ENCODE measurements at regions not wholly inside any gene's neighbourhood (a gene's known extent, or its start where the extent isn't known, plus 50 kb on each side); places are given as distances from the start of the nearest gene placed in this dataset.

- TF ChIP-seq CTCF (IDR thresholded peaks at IDR 0.05; ENCODE audit: borderline replicate concordance, control extremely low read depth, extremely low read depth, insufficient read depth, missing control alignments): no peak
- in situ Hi-C loops (cut with MboI; ENCODE audit: low sequenced_read_pairs, unreplicated experiment): no loop called here
- DNase-seq (ENCODE audit: low spot score): no peak
Observed at GRCh38 chr13:33577007-33577406, 240.9 kb upstream of the RFC3 start.

GRCh38 chr13:33578786-33579185 lies 239.2 kb upstream of the RFC3 start:
- no peak for TF ChIP-seq CTCF (IDR thresholded peaks at IDR 0.05; ENCODE audit: borderline replicate concordance, control extremely low read depth, extremely low read depth, insufficient read depth, missing control alignments)
- in situ Hi-C loops (cut with MboI; ENCODE audit: low sequenced_read_pairs, unreplicated experiment): no loop called here
- DNase-seq (ENCODE audit: low spot score): no peak

GRCh38 chr13:33582121-33582520 lies 235.8 kb upstream of the RFC3 start:
- no peak for DNase-seq (ENCODE audit: low spot score)

GRCh38 chr13:33583398-33583797 lies 234.6 kb upstream of the RFC3 start:
- no peak for DNase-seq (ENCODE audit: low spot score)
- no peak for TF ChIP-seq CTCF (IDR thresholded peaks at IDR 0.05; ENCODE audit: borderline replicate concordance, control extremely low read depth, extremely low read depth, insufficient read depth, missing control alignments)
- in situ Hi-C loops (cut with MboI; ENCODE audit: low sequenced_read_pairs, unreplicated experiment): no loop called here

More at GRCh38 chr13:33582121-33582520, 235.8 kb upstream of the RFC3 start:
- in situ Hi-C loops (cut with MboI; ENCODE audit: low sequenced_read_pairs, unreplicated experiment): no loop called here
- TF ChIP-seq CTCF (IDR thresholded peaks at IDR 0.05; ENCODE audit: borderline replicate concordance, control extremely low read depth, extremely low read depth, insufficient read depth, missing control alignments): no peak

GRCh38 chr13:33590936-33591335 lies 227.0 kb upstream of the RFC3 start:
- no peak for DNase-seq (ENCODE audit: low spot score)
- TF ChIP-seq CTCF (IDR thresholded peaks at IDR 0.05; ENCODE audit: borderline replicate concordance, control extremely low read depth, extremely low read depth, insufficient read depth, missing control alignments): no peak
- in situ Hi-C loops (cut with MboI; ENCODE audit: low sequenced_read_pairs, unreplicated experiment): no loop called here

- in situ Hi-C loops (cut with MboI; ENCODE audit: low sequenced_read_pairs, unreplicated experiment): no loop called here
- TF ChIP-seq CTCF (IDR thresholded peaks at IDR 0.05; ENCODE audit: borderline replicate concordance, control extremely low read depth, extremely low read depth, insufficient read depth, missing control alignments): no peak
- no peak for DNase-seq (ENCODE audit: low spot score)
Observed at GRCh38 chr13:33606692-33607091, 211.3 kb upstream of the RFC3 start.

Measured in GM13976 (cell line).